PC-9 (cell line): ENCODE measurements at regions not wholly inside any gene's neighbourhood (a gene's known extent, or its start where the extent isn't known, plus 50 kb on each side); places are given as distances from the start of the nearest gene placed in this dataset.

Experiments
- EZH2 ChIP-seq: fragments of 200-600 bp; sonication (generic); IDR thresholded peaks from 2 replicates; pipeline ENCODE4 v1.8.0; 2017; ENCODE audit warnings: antibody characterized with exemption, low read depth
- TF ChIP-seq, protein P1 (sequence below): fragments of 200-600 bp; sonication (generic); conservative IDR thresholded peaks from 2 replicates; pipeline ENCODE4 v1.6.1; 2017; ENCODE audit warnings: mixed run types, antibody characterized with exemption, mild to moderate bottlenecking, moderate library complexity

- TF ChIP-seq, protein P1, sequence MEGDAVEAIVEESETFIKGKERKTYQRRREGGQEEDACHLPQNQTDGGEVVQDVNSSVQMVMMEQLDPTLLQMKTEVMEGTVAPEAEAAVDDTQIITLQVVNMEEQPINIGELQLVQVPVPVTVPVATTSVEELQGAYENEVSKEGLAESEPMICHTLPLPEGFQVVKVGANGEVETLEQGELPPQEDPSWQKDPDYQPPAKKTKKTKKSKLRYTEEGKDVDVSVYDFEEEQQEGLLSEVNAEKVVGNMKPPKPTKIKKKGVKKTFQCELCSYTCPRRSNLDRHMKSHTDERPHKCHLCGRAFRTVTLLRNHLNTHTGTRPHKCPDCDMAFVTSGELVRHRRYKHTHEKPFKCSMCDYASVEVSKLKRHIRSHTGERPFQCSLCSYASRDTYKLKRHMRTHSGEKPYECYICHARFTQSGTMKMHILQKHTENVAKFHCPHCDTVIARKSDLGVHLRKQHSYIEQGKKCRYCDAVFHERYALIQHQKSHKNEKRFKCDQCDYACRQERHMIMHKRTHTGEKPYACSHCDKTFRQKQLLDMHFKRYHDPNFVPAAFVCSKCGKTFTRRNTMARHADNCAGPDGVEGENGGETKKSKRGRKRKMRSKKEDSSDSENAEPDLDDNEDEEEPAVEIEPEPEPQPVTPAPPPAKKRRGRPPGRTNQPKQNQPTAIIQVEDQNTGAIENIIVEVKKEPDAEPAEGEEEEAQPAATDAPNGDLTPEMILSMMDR, result no peak
- no peak for TF ChIP-seq EZH2
Observed at GRCh38 chr5:74093561-74093960, 467.6 kb downstream of the ARHGEF28 start.
